Mesodermal cell (in vitro differentiated cells): ENCODE measurements at regions not wholly inside any gene's neighbourhood (a gene's known extent, or its start where the extent isn't known, plus 50 kb on each side); places are given as distances from the start of the nearest gene placed in this dataset.
A peak's percentile ranks its signal among the peaks of the same experiment; 100 is the strongest.

ENCODE experiments used
- H3K27ac ChIP-seq: 2 replicates; pipeline ENCODE4 v1.7.0; 2013; ENCODE audit warnings: mild to moderate bottlenecking, low read depth, low read length, moderate library complexity; ENCODE audit not compliant: severe bottlenecking
- H3K36me3 ChIP-seq: 2 replicates; pipeline ENCODE4 v1.7.1; 2013; ENCODE audit warnings: mild to moderate bottlenecking, low read length, moderate library complexity; ENCODE audit not compliant: control insufficient read depth, insufficient read depth
- H3K4me1 ChIP-seq: one replicate; pipeline ENCODE4 v1.7.1; 2013; ENCODE audit warnings: mild to moderate bottlenecking, low read length; ENCODE audit not compliant: insufficient read depth, control insufficient read depth, poor library complexity, severe bottlenecking
- H3K4me3 ChIP-seq: 2 replicates; pipeline ENCODE4 v1.7.0; 2013; ENCODE audit warnings: low read length, control low read depth, mild to moderate bottlenecking; ENCODE audit not compliant: insufficient read depth, poor library complexity, severe bottlenecking; ENCODE audit errors: extremely low read depth
- H3K9me3 ChIP-seq: 2 replicates; pipeline ENCODE4 v1.7.1; 2013; ENCODE audit warnings: mild to moderate bottlenecking, low read length, moderate library complexity; ENCODE audit not compliant: control insufficient read depth
- WGBS, 2 experiments: methylation state at CpG; one replicate each; pipeline ENCODE4 v1.1.5; 2013; ENCODE audit warnings: missing lambda C conversion rate in 2 of 2; ENCODE audit not compliant: insufficient coverage in 2 of 2; 5-methylcytosine and 5-hydroxymethylcytosine counted together

GRCh38 chr17:77379065-77379428 is 238.3 kb downstream of the SEC14L1 start:
- no peak overlapping the region for H3K27ac ChIP-seq
- WGBS, 2 experiments: 98 to 100% methylated on average over 8 of the region's 11 CpGs

GRCh38 chr17:77379832-77380231 is 239.1 kb downstream of the SEC14L1 start:
- Histone ChIP-seq H3K4me1 (peaks cover 70% of the 10 kb centered on the region), H3K4me3 (no peak overlapping the region), H3K36me3 (peaks cover 18% of the 10 kb centered on the region), H3K9me3 (no peaks in the 10 kb centered on the region), H3K27ac (no peak overlapping the region)
- WGBS, 2 experiments: 70 to 90% methylated on average over 3 to 5 of the region's 6 CpGs

More at GRCh38 chr17:77379065-77379428, 238.3 kb downstream of the SEC14L1 start:
- Histone ChIP-seq H3K4me1 (peaks cover 68% of the 10 kb centered on the region), H3K9me3 (no peaks in the 10 kb centered on the region), H3K36me3 (peaks cover 16% of the 10 kb centered on the region), H3K4me3 (no peak overlapping the region)

GRCh38 chr17:77380395-77381184 is 239.8 kb downstream of the SEC14L1 start:
- Histone ChIP-seq H3K4me1 (peaks cover 66% of the 10 kb centered on the region), H3K9me3 (no peaks in the 10 kb centered on the region), H3K27ac (peak overlapping the region; percentile 57), H3K36me3 (peaks cover 18% of the 10 kb centered on the region), H3K4me3 (no peak overlapping the region)
- 91 to 98% methylated on average over 4 to 5 of the region's 11 CpGs for WGBS, 2 experiments

DNA sequence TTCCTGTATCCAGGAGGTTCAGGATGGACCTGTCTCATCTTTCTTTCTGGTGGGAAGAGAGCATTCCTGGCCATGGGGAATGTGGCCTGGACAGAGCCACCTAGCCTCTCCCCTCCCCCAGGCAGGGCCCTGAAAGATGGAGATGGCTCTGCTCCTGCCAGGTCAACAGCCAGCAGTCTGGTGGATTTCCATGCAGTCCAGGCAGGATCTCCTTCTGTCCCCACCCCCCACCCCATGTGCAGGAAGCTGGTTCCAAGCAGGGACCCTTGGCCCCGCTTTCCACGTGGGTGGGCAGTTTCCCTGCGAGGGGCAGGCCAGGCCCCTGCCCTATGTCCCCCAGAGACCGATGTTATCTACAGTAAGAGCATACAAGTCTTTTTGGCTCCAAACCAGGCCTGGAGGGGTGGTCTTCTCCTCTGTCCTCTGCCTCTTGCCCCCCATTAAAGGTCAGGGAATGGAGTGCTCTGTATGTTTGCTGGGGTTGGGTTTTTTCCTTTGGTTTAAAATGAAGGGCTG is 240.5 kb downstream of the SEC14L1 start:
- 59% methylated on average over 4 of the region's 4 CpGs; no CpG with 5 or more reads in 1 of the 2 experiments for WGBS, 2 experiments
- peak overlapping the region; percentile 57 for H3K27ac ChIP-seq
- peaks cover 66% of the 10 kb centered on the region for H3K4me1 ChIP-seq

GRCh38 chr17:77381731-77382130 is 241.0 kb downstream of the SEC14L1 start:
- Histone ChIP-seq H3K36me3 (peaks cover 12% of the 10 kb centered on the region), H3K9me3 (no peaks in the 10 kb centered on the region), H3K4me1 (peaks cover 66% of the 10 kb centered on the region), H3K4me3 (no peak overlapping the region), H3K27ac (no peak overlapping the region)
- WGBS, 2 experiments: 92 to 94% methylated on average over 5 to 8 of the region's 8 CpGs

More for the DNA sequence above, 240.5 kb downstream of the SEC14L1 start:
- Histone ChIP-seq H3K4me3 (no peak overlapping the region), H3K36me3 (peaks cover 17% of the 10 kb centered on the region), H3K9me3 (no peaks in the 10 kb centered on the region)

DNA sequence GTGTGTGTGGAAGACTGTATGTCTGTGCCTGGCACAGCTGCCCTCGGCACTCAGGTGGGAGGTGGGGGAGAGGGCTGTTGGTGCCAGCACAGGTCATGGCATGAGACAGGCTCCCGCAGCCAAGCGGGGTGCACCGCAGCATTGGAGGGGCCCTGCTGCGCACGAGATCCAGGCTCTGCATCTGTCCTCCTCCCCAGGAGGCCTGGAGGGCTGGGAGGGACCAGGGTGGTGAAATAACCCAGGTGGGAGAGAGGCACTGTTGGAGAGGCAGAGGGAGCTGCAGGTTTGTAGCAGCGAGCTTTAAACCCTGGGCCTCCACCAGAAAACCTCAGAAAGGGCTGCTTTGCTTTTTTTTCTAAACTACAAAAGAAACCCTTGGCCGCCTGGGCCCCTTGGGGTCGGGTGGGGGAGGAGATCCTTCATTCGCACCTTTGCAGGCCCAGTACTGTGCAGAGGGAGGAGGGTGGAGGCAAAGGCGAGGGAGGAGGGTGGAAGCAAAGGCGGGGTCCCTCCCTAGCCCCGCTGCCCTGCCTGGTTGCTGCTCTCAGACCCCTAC is 241.7 kb downstream of the SEC14L1 start:
- Histone ChIP-seq H3K36me3 (peaks cover 5% of the 10 kb centered on the region), H3K4me1 (peaks cover 66% of the 10 kb centered on the region), H3K9me3 (no peaks in the 10 kb centered on the region), H3K27ac (peak overlapping the region; percentile 43), H3K4me3 (no peak overlapping the region)
- WGBS, 2 experiments: 27 to 48% methylated on average over 6 to 7 of the region's 13 CpGs

DNA sequence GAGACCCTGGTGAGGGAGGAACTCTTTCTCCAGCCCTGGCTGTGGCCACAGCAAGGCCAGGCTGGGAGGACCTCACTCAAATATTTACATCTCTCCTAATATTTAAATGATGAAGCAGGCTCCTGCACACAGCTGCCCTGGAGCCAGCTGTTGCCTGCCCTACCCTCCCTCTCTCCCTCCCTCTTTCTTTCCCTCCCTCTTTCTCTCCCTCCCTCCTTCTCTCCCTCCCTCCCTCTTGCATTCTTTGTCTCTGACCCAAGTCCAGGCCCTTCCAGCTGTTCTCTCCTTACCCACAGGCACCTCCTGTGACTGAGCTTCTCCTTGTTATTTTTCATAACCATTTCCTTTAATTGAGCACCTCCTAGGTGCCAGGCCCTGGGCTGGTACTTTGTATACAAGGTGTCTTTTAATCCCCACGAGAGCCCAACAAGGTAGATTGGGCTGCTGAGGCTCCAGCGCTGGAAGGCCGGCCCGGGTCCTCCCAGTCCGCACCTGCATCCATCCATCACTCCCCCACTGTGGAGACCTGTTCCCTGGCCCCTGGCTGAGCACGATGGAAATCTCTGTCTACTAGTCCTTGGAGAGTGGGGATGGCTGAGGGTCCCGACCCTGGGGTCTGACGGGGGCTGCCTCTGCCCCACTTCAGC is 242.3 kb downstream of the SEC14L1 start:
- no peak overlapping the region for H3K4me3 ChIP-seq
- H3K9me3 ChIP-seq: no peaks in the 10 kb centered on the region
- 57 to 92% methylated on average over 1 to 3 of the region's 8 CpGs for WGBS, 2 experiments
- peak overlapping the region; percentile 43 for H3K27ac ChIP-seq
- H3K36me3 ChIP-seq: peaks cover 5% of the 10 kb centered on the region
- H3K4me1 ChIP-seq: peaks cover 66% of the 10 kb centered on the region

DNA sequence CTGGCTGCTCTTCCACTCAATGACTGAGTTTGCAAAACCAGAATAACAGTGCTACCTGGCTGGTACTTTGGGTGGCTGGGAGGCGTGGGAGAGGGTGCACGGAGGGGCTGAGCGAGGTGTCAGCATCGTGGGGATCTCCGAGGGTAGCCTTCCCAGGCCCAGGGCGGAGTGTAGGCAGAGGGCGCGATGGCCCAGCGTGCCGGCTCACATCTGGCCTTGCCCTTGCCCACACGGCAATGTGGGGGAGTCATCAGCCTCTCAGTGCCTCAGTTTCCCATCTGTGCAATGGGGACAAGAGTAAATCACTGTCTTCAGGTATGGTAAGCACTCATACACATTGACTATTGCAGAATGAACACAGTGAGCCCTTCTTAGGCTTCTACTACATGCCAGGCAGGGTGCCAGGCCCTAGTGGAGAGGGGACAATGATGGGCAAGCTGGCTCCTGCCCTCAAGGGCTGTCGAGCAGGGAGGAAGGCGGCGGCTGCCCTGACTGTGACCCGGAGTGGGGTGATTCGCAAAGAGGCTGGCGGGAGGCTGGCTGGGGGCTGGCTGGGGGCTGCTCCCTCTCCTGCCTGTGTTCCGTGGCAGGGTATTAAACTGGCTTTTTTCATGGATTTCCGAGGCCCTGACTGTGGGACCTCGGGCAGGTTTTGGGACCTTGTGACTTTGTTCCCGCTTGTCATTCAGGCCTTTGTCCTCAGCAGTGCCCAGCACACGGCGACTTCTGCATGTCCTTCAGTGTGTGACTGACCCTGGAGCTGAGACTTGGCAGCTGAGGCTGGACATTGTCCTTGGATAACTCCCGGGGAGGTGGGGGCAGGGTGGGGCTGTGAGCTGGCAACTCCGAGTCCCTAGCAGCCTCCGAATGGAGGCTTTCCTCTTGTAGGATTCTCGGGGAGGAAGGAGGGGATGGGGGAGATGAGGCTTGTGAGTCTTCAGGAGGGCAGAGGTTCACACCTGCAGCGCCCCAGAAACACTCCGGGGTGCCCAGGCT is 243.1 kb downstream of the SEC14L1 start:
- Histone ChIP-seq H3K27ac (peak overlapping the region; percentile 3), H3K4me1 (peaks cover 74% of the 10 kb centered on the region)
- 88 to 92% methylated on average over 24 to 29 of the region's 29 CpGs for WGBS, 2 experiments

GRCh38 chr17:77385750-77386501 is 245.2 kb downstream of the SEC14L1 start:
- 83 to 84% methylated on average over 11 to 15 of the region's 16 CpGs for WGBS, 2 experiments
- Histone ChIP-seq H3K27ac (peak overlapping the region; percentile 59), H3K36me3 (peaks cover 5% of the 10 kb centered on the region), H3K4me1 (peaks cover 85% of the 10 kb centered on the region), H3K9me3 (no peaks in the 10 kb centered on the region), H3K4me3 (no peak overlapping the region)

More for the DNA sequence above, 243.1 kb downstream of the SEC14L1 start:
- no peak overlapping the region for H3K4me3 ChIP-seq
- peaks cover 5% of the 10 kb centered on the region for H3K36me3 ChIP-seq
- no peaks in the 10 kb centered on the region for H3K9me3 ChIP-seq
